ENCODE measurements at regions not wholly inside any gene's neighbourhood (a gene's known extent, or its start where the extent isn't known, plus 50 kb on each side); places are given as distances from the start of the nearest gene placed in this dataset.
A peak's percentile ranks its signal among the peaks of the same experiment; 100 is the strongest.

DNA sequence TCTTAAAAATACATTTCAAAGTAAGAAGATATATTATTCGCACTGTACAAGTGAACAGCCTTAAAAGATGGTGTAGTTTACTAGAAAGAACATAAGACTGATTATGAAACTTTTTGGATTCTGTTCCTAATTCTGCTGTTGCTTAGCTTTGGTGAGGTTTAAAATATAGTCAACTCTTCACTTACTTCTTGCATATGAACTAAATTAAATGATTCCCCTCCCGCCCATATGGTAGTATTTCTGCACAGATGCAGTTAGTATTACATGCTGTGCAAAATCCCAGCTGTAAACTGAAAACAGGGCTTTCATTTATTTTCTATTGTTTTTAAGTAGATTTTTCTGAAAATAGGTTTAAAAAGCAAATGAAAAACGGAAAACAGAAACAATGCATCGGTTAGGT, 345.4 kb upstream of the NCAM2 start:
- TF ChIP-seq, protein P1, sequence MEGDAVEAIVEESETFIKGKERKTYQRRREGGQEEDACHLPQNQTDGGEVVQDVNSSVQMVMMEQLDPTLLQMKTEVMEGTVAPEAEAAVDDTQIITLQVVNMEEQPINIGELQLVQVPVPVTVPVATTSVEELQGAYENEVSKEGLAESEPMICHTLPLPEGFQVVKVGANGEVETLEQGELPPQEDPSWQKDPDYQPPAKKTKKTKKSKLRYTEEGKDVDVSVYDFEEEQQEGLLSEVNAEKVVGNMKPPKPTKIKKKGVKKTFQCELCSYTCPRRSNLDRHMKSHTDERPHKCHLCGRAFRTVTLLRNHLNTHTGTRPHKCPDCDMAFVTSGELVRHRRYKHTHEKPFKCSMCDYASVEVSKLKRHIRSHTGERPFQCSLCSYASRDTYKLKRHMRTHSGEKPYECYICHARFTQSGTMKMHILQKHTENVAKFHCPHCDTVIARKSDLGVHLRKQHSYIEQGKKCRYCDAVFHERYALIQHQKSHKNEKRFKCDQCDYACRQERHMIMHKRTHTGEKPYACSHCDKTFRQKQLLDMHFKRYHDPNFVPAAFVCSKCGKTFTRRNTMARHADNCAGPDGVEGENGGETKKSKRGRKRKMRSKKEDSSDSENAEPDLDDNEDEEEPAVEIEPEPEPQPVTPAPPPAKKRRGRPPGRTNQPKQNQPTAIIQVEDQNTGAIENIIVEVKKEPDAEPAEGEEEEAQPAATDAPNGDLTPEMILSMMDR (conservative IDR thresholded peaks at IDR 0.05; ENCODE audit: low read depth, low read length), result no peak
- no peak overlapping the region for H3K4me3 ChIP-seq (ENCODE audit: low read depth, low read length)
- no peak for DNase-seq (ENCODE audit: low read depth)

GRCh38 chr21:20661246-20661645, 337.0 kb upstream of the NCAM2 start:
- TF ChIP-seq, protein P1 (conservative IDR thresholded peaks at IDR 0.05; ENCODE audit: low read depth, low read length), result no peak
- DNase-seq (ENCODE audit: low read depth), result no peak
- no peak overlapping the region for H3K4me3 ChIP-seq (ENCODE audit: low read depth, low read length)

- H3K4me3 ChIP-seq (ENCODE audit: low read depth, low read length), result no peak overlapping the region
- DNase-seq (ENCODE audit: low read depth), result peak; percentile 35
- TF ChIP-seq, protein P1 (conservative IDR thresholded peaks at IDR 0.05; ENCODE audit: low read depth, low read length), result no peak
These were observed 336.3 kb upstream of the NCAM2 start for GRCh38 chr21:20661745-20662422.

- TF ChIP-seq, protein P1 (conservative IDR thresholded peaks at IDR 0.05; ENCODE audit: low read depth, low read length), result no peak
- DNase-seq (ENCODE audit: low read depth), result no peak
- no peak overlapping the region for H3K4me3 ChIP-seq (ENCODE audit: low read depth, low read length)
These were observed 335.7 kb upstream of the NCAM2 start for GRCh38 chr21:20662514-20662913.

DNA sequence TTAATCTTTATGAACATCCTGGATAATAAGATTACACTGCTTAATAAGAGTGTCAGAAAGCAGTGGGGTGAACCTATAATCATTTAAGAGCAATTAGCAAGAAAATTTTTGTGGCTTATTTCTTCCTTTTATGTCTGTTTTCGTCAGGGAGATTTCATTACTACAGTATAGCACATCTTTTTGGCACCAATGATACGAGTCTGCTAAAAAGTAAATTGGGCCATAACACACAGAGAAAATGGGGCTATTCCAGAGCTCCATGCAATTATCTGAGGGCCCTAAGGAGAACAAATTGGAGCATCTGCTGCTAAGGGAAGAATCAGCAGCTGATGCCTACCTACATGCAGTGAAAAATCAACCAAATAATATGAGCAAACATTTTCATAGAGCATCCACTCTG, 330.3 kb upstream of the NCAM2 start:
- TF ChIP-seq, protein P1 (conservative IDR thresholded peaks at IDR 0.05; ENCODE audit: low read depth, low read length), result no peak
- no peak overlapping the region for H3K4me3 ChIP-seq (ENCODE audit: low read depth, low read length)
- DNase-seq (ENCODE audit: low read depth), result no peak

- no peak overlapping the region for H3K4me3 ChIP-seq (ENCODE audit: low read depth, low read length)
- no peak for DNase-seq (ENCODE audit: low read depth)
- TF ChIP-seq, protein P1 (conservative IDR thresholded peaks at IDR 0.05; ENCODE audit: low read depth, low read length), result no peak
These were observed 312.7 kb upstream of the NCAM2 start for GRCh38 chr21:20685475-20685874.

- TF ChIP-seq, protein P1 (conservative IDR thresholded peaks at IDR 0.05; ENCODE audit: low read depth, low read length), result no peak
- H3K4me3 ChIP-seq (ENCODE audit: low read depth, low read length), result no peak overlapping the region
- DNase-seq (ENCODE audit: low read depth), result no peak
These were observed 299.6 kb upstream of the NCAM2 start for GRCh38 chr21:20698585-20698984.
